ENCODE measurements at regions not wholly inside any gene's neighbourhood (a gene's known extent, or its start where the extent isn't known, plus 50 kb on each side); places are given as distances from the start of the nearest gene placed in this dataset.

- DNase-seq (ENCODE audit: extremely low spot score in 2 of 2) = no peak
- Histone ChIP-seq H3K36me3 (no peaks in the 10 kb centered on the region), H3K9me3 (no peaks in the 10 kb centered on the region), H3K27ac (no peak overlapping the region), H3K27me3 (no peaks in the 10 kb centered on the region), H3K4me3 (no peak overlapping the region), H3K4me1 (no peaks in the 10 kb centered on the region)
- no peak for TF ChIP-seq CTCF (IDR thresholded peaks at IDR 0.05)
- TF ChIP-seq POLR2AphosphoS5 (IDR thresholded peaks at IDR 0.05; ENCODE audit: insufficient read depth in 1 of 2, low read depth in 1 of 2) = no peak
- TF ChIP-seq POLR2A (IDR thresholded peaks at IDR 0.05) = no peak
- intact Hi-C loops (cut with DNase I) = no loop called here
Observed at GRCh38 chr5:144771802-144772201, 601.1 kb downstream of the KCTD16 start.

GRCh38 chr5:144742361-144742760 lies 571.7 kb downstream of the KCTD16 start:
- no peak for DNase-seq (ENCODE audit: extremely low spot score in 2 of 2)
- intact Hi-C loops (cut with DNase I) = no loop called here
- Histone ChIP-seq H3K9me3 (no peaks in the 10 kb centered on the region), H3K4me3 (no peak overlapping the region), H3K27ac (no peak overlapping the region), H3K36me3 (no peaks in the 10 kb centered on the region), H3K4me1 (no peaks in the 10 kb centered on the region), H3K27me3 (no peaks in the 10 kb centered on the region)
- TF ChIP-seq CTCF (IDR thresholded peaks at IDR 0.05) = no peak
- no peak for TF ChIP-seq POLR2AphosphoS5 (IDR thresholded peaks at IDR 0.05; ENCODE audit: insufficient read depth in 1 of 2, low read depth in 1 of 2)
- TF ChIP-seq POLR2A (IDR thresholded peaks at IDR 0.05) = no peak

GRCh38 chr5:144731786-144732185 lies 561.1 kb downstream of the KCTD16 start:
- DNase-seq (ENCODE audit: extremely low spot score in 2 of 2) = no peak
- no peaks in the 10 kb centered on the region for H3K4me1 ChIP-seq

GRCh38 chr5:144712090-144712489 lies 541.4 kb downstream of the KCTD16 start:
- Histone ChIP-seq H3K4me1 (no peaks in the 10 kb centered on the region), H3K27ac (no peak overlapping the region), H3K36me3 (no peaks in the 10 kb centered on the region), H3K9me3 (no peaks in the 10 kb centered on the region), H3K4me3 (no peak overlapping the region), H3K27me3 (no peaks in the 10 kb centered on the region)
- TF ChIP-seq POLR2A (IDR thresholded peaks at IDR 0.05) (no peak), POLR2AphosphoS5 (IDR thresholded peaks at IDR 0.05; ENCODE audit: insufficient read depth in 1 of 2, low read depth in 1 of 2) (no peak), CTCF (IDR thresholded peaks at IDR 0.05) (no peak)
- intact Hi-C loops (cut with DNase I) = no loop called here
- no peak for DNase-seq (ENCODE audit: extremely low spot score in 2 of 2)

More at GRCh38 chr5:144731786-144732185, 561.1 kb downstream of the KCTD16 start:
- intact Hi-C loops (cut with DNase I) = no loop called here
- Histone ChIP-seq H3K4me3 (no peak overlapping the region), H3K27ac (no peak overlapping the region), H3K9me3 (no peaks in the 10 kb centered on the region), H3K36me3 (no peaks in the 10 kb centered on the region), H3K27me3 (no peaks in the 10 kb centered on the region)
- no peak for TF ChIP-seq CTCF (IDR thresholded peaks at IDR 0.05)
- TF ChIP-seq POLR2A (IDR thresholded peaks at IDR 0.05) = no peak
- no peak for TF ChIP-seq POLR2AphosphoS5 (IDR thresholded peaks at IDR 0.05; ENCODE audit: insufficient read depth in 1 of 2, low read depth in 1 of 2)

GRCh38 chr5:144711172-144711571 lies 540.5 kb downstream of the KCTD16 start:
- no peaks in the 10 kb centered on the region for H3K4me1 ChIP-seq
- H3K9me3 ChIP-seq = no peaks in the 10 kb centered on the region
- no peak overlapping the region for H3K4me3 ChIP-seq
- H3K27ac ChIP-seq = no peak overlapping the region
- H3K36me3 ChIP-seq = no peaks in the 10 kb centered on the region
- no peak for DNase-seq (ENCODE audit: extremely low spot score in 2 of 2)
- intact Hi-C loops (cut with DNase I) = no loop called here
- TF ChIP-seq CTCF (IDR thresholded peaks at IDR 0.05) = no peak
- no peaks in the 10 kb centered on the region for H3K27me3 ChIP-seq

Measured in vagina (tissue), 2 donors.